Smooth muscle cell (in vitro differentiated cells): ENCODE measurements at regions not wholly inside any gene's neighbourhood (a gene's known extent, or its start where the extent isn't known, plus 50 kb on each side); places are given as distances from the start of the nearest gene placed in this dataset.

Experiments used
- DNase-seq: peaks from one replicate; lab custom pipeline; 2025; ENCODE audit not compliant: unreplicated experiment; lab: John Stamatoyannopoulos, UW
- H2AFZ ChIP-seq: fragments of 200-600 bp; sonication (generic); 2 replicates; pipeline ENCODE4 v1.6.0; 2016; ENCODE audit warnings: antibody characterized with exemption, low read depth, mild to moderate bottlenecking
- H3F3A ChIP-seq: fragments of 200-600 bp; sonication (generic); 2 replicates; pipeline ENCODE4 v1.6.0; 2017; ENCODE audit warnings: antibody characterized with exemption, low read depth
- H3K27ac ChIP-seq: fragments of 200-600 bp; sonication (generic); 2 replicates; pipeline ENCODE4 v1.5.1; 2016; ENCODE audit warnings: low read depth, mild to moderate bottlenecking
- H3K27me3 ChIP-seq: fragments of 200-600 bp; sonication (generic); 2 replicates; pipeline ENCODE4 v1.6.1; 2016; ENCODE audit warnings: low read depth, mild to moderate bottlenecking
- H3K36me3 ChIP-seq: fragments of 200-600 bp; sonication (generic); 2 replicates; pipeline ENCODE4 v1.5.1; 2016; ENCODE audit warnings: low read depth
- H3K4me1 ChIP-seq: fragments of 200-600 bp; sonication (generic); 2 replicates; pipeline ENCODE4 v1.5.1; 2016; ENCODE audit warnings: low read depth
- H3K4me2 ChIP-seq: fragments of 200-600 bp; sonication (generic); 2 replicates; pipeline ENCODE4 v1.6.0; 2016; ENCODE audit warnings: mild to moderate bottlenecking
- H3K4me3 ChIP-seq: fragments of 200-600 bp; sonication (generic); 2 replicates; pipeline ENCODE4 v1.5.1; 2016; ENCODE audit warnings: mild to moderate bottlenecking
- H3K79me2 ChIP-seq: fragments of 200-600 bp; sonication (generic); 2 replicates; pipeline ENCODE4 v1.6.0; 2016; ENCODE audit warnings: low read depth, mild to moderate bottlenecking
- H3K9ac ChIP-seq: fragments of 200-600 bp; sonication (generic); 2 replicates; pipeline ENCODE4 v1.6.0; 2016; ENCODE audit warnings: low read depth
- H3K9me3 ChIP-seq: fragments of 200-600 bp; sonication (generic); replicated peaks from 2 replicates; pipeline ENCODE4 v1.5.1; 2016; ENCODE audit warnings: low read depth
- H4K20me1 ChIP-seq: fragments of 200-600 bp; sonication (generic); 2 replicates; pipeline ENCODE4 v1.6.0; 2016; ENCODE audit warnings: low read depth
- CTCF ChIP-seq: fragments of 200-600 bp; sonication (generic); IDR thresholded peaks from 2 replicates; pipeline ENCODE4 v1.5.1; 2017; ENCODE audit warnings: borderline replicate concordance, mild to moderate bottlenecking, antibody characterized with exemption; ENCODE audit not compliant: insufficient read depth, poor library complexity, severe bottlenecking
- WGBS: methylation state at CpG from one replicate; pipeline ENCODE4 v1.1.7; 2016; ENCODE audit warnings: low lambda C conversion rate; 5-methylcytosine and 5-hydroxymethylcytosine counted together

GRCh38 chr6:166693880-166694279, 66.8 kb upstream of the RPS6KA2 start:
- WGBS, result 67% methylated on average over 7 of the region's 7 CpGs
- Histone ChIP-seq H3K36me3 (no peaks in the 10 kb centered on the region), H3K4me1 (no peaks in the 10 kb centered on the region), H3K4me2 (no peak overlapping the region), H3K27me3 (no peaks in the 10 kb centered on the region), H3K9me3 (no peaks in the 10 kb centered on the region), H4K20me1 (no peaks in the 10 kb centered on the region), H2AFZ (no peak overlapping the region), H3K4me3 (no peak overlapping the region), H3F3A (no peaks in the 10 kb centered on the region), H3K9ac (no peak overlapping the region), H3K79me2 (no peaks in the 10 kb centered on the region), H3K27ac (no peak overlapping the region)
- DNase-seq, result no peak
- no peak for TF ChIP-seq CTCF

- DNase-seq, result no peak
- H3F3A ChIP-seq, result no peaks in the 10 kb centered on the region
- H3K79me2 ChIP-seq, result no peaks in the 10 kb centered on the region
- H3K9ac ChIP-seq, result no peak overlapping the region
- no peaks in the 10 kb centered on the region for H3K27me3 ChIP-seq
- no peak for TF ChIP-seq CTCF
- H3K4me2 ChIP-seq, result no peak overlapping the region
- no peak overlapping the region for H3K27ac ChIP-seq
- H2AFZ ChIP-seq, result no peak overlapping the region
- 94% methylated on average over 12 of the region's 12 CpGs for WGBS
- H3K36me3 ChIP-seq, result no peaks in the 10 kb centered on the region
- no peaks in the 10 kb centered on the region for H4K20me1 ChIP-seq
- no peaks in the 10 kb centered on the region for H3K9me3 ChIP-seq
- no peak overlapping the region for H3K4me3 ChIP-seq
- H3K4me1 ChIP-seq, result peaks cover 6% of the 10 kb centered on the region
Observed at GRCh38 chr6:166692723-166693302, 65.8 kb upstream of the RPS6KA2 start.

GRCh38 chr6:166691746-166692145, 64.7 kb upstream of the RPS6KA2 start:
- 64% methylated on average over 7 of the region's 7 CpGs for WGBS
- H3K9ac ChIP-seq, result no peak overlapping the region

More at GRCh38 chr6:166691746-166692145, 64.7 kb upstream of the RPS6KA2 start:
- Histone ChIP-seq H2AFZ (no peak overlapping the region), H3F3A (no peaks in the 10 kb centered on the region), H3K79me2 (no peaks in the 10 kb centered on the region), H3K36me3 (no peaks in the 10 kb centered on the region), H3K4me3 (no peak overlapping the region), H3K27me3 (no peaks in the 10 kb centered on the region), H4K20me1 (no peaks in the 10 kb centered on the region), H3K27ac (no peak overlapping the region), H3K9me3 (no peaks in the 10 kb centered on the region), H3K4me1 (peaks cover 10% of the 10 kb centered on the region), H3K4me2 (peak overlapping the region; percentile 54)
- no peak for TF ChIP-seq CTCF
- DNase-seq, result no peak
